Tongue (tissue), 1 donor: ENCODE measurements at regions not wholly inside any gene's neighbourhood (a gene's known extent, or its start where the extent isn't known, plus 50 kb on each side); places are given as distances from the start of the nearest gene placed in this dataset.
"Not testable (repeated sequence)": the region's sequence is repeated elsewhere in the genome, so short reads cannot be mapped to it uniquely, and the experiment has no call there.

ENCODE experiments used
- DNase-seq: peaks from one replicate; pipeline ENCODE4 v3.0.0-alpha.2; 2015

GRCh38 chr9:126057121-126057825 is 269.4 kb upstream of the MVB12B start:
- DNase-seq, result peak; percentile 15

- peak; percentile 7 for DNase-seq
Observed at GRCh38 chr9:126058011-126058531, 268.6 kb upstream of the MVB12B start.

GRCh38 chr9:126058591-126058990 is 268.0 kb upstream of the MVB12B start:
- no peak for DNase-seq

- DNase-seq, result no peak
Observed at GRCh38 chr9:126061575-126061974, 265.1 kb upstream of the MVB12B start.

GRCh38 chr9:126062158-126062886 is 264.3 kb upstream of the MVB12B start:
- no peak for DNase-seq

- no peak for DNase-seq
Observed at GRCh38 chr9:126063326-126063725, 263.3 kb upstream of the MVB12B start.

GRCh38 chr9:126066131-126066530 is 260.5 kb upstream of the MVB12B start:
- no peak for DNase-seq

GRCh38 chr9:126067031-126067734 is 259.4 kb upstream of the MVB12B start:
- no peak for DNase-seq

GRCh38 chr9:126068534-126069230 is 257.9 kb upstream of the MVB12B start:
- DNase-seq, result no peak

- DNase-seq, result no peak
Observed at GRCh38 chr9:126069400-126069955, 257.2 kb upstream of the MVB12B start.

GRCh38 chr9:126070058-126070655 is 256.5 kb upstream of the MVB12B start:
- no peak for DNase-seq

- no peak for DNase-seq
Observed at GRCh38 chr9:126071076-126071750, 255.4 kb upstream of the MVB12B start.

- DNase-seq, result not testable (repeated sequence)
Observed at GRCh38 chr9:126077656-126078055, 249.0 kb upstream of the MVB12B start.

- no peak for DNase-seq
Observed at GRCh38 chr9:126080641-126081040, 246.0 kb upstream of the MVB12B start.

GRCh38 chr9:126081746-126082145 is 244.9 kb upstream of the MVB12B start:
- DNase-seq, result no peak

GRCh38 chr9:126084008-126084407 is 242.6 kb upstream of the MVB12B start:
- DNase-seq, result no peak

- no peak for DNase-seq
Observed at GRCh38 chr9:126084696-126085095, 241.9 kb upstream of the MVB12B start.

GRCh38 chr9:126085170-126085569 is 241.5 kb upstream of the MVB12B start:
- DNase-seq, result no peak

GRCh38 chr9:126088336-126088735 is 238.3 kb upstream of the MVB12B start:
- no peak for DNase-seq

- no peak for DNase-seq
Observed at GRCh38 chr9:126089789-126090188, 236.8 kb upstream of the MVB12B start.

GRCh38 chr9:126093771-126094170 is 232.9 kb upstream of the MVB12B start:
- DNase-seq, result no peak
